Epithelial cell of esophagus (primary cell): ENCODE measurements at regions not wholly inside any gene's neighbourhood (a gene's known extent, or its start where the extent isn't known, plus 50 kb on each side); places are given as distances from the start of the nearest gene placed in this dataset.

Experiments
- DNase-seq: peaks from one replicate; pipeline ENCODE4 v3.0.0; 2010; ENCODE audit warnings: low read depth
- H3K4me3 ChIP-seq: 2 replicates; pipeline ENCODE4 v1.5.1; 2011; ENCODE audit warnings: mild to moderate bottlenecking, low read length, control low read depth
- TF ChIP-seq, protein P1 (sequence below): IDR thresholded peaks from 2 replicates; pipeline ENCODE4 v1.5.1; 2011; ENCODE audit warnings: low read depth, mild to moderate bottlenecking, low read length, control low read depth, inconsistent platforms; ENCODE audit not compliant: insufficient read depth; ENCODE audit errors: missing control alignments

DNA sequence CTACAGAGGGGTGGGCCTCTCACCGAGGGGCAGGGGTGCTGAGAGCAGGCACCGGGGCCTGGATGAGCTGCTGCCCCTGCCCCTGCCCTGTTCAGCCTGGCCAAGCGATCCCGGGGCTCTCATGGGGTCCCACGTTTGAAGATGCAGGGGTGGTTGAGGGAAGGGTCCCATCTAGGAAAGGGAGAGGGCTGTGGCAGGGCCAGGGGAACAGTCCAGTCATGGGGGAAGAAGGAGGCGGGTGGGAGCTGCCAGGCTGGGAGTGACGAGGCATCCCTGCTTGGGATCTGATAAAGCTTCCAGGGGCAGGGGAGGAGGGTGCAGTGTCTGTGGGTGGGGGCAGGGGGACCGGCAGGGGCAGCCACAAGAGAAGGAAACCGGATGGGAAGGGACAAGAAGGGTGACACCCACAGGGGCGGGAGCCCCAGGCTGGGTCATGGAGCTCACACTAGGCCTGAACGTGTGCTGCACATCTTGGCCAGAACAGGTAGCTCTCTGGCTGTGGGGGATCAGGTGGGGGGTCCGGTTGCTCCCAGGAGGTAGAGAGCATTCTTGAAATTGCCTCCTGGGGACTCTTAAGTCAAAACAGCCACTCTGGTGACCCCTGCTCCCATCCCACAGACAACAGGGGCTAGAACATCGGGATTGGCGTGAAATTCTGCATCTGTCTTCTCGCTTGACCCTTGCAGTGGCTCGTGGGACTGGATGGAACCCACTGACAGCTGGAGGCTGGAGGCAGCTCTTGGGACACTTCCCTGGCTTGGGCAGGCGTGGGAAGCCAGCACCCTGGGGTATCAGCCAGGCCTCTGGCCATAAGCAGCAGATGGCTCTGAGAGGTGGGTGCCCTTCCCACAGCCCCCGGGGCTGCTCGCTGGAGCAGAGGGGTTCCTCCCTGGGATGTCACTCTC is 58.0 kb upstream of the GATA5 start:
- TF ChIP-seq, protein P1, sequence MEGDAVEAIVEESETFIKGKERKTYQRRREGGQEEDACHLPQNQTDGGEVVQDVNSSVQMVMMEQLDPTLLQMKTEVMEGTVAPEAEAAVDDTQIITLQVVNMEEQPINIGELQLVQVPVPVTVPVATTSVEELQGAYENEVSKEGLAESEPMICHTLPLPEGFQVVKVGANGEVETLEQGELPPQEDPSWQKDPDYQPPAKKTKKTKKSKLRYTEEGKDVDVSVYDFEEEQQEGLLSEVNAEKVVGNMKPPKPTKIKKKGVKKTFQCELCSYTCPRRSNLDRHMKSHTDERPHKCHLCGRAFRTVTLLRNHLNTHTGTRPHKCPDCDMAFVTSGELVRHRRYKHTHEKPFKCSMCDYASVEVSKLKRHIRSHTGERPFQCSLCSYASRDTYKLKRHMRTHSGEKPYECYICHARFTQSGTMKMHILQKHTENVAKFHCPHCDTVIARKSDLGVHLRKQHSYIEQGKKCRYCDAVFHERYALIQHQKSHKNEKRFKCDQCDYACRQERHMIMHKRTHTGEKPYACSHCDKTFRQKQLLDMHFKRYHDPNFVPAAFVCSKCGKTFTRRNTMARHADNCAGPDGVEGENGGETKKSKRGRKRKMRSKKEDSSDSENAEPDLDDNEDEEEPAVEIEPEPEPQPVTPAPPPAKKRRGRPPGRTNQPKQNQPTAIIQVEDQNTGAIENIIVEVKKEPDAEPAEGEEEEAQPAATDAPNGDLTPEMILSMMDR = no peak

GRCh38 chr20:62534526-62535221 is 58.9 kb upstream of the GATA5 start:
- TF ChIP-seq, protein P1 = no peak
- no peak overlapping the region for H3K4me3 ChIP-seq

More for the DNA sequence above, 58.0 kb upstream of the GATA5 start:
- DNase-seq = no peak
- H3K4me3 ChIP-seq = no peak overlapping the region

DNA sequence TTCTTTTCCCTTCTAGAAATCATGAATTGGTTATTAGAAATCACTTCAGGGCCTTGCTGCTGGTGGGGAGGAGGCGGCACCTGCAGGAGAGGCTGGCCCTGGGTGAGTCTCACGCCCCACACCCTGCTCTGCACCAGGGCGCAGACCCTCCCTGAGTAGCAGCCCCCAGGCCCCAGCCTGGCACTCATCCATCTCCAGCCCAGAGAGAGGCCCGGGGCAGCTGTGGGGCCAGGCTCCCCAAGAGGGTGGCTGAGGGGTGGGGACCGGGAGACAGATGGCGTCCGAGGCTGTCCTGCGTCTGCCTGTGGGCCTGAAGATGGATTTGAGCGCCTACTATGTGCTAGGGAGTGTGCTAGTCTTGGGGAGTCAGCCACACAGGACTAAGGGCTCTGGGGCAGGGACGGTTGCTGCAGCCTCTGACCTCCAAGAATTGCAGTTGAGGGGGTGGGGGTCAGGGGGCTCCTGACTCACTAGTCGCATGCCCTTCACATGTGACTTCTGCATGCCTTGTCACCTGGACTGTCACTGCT is 59.6 kb upstream of the GATA5 start:
- TF ChIP-seq, protein P1 = no peak
- H3K4me3 ChIP-seq = no peak overlapping the region
- no peak for DNase-seq

More at GRCh38 chr20:62534526-62535221, 58.9 kb upstream of the GATA5 start:
- DNase-seq = no peak

DNA sequence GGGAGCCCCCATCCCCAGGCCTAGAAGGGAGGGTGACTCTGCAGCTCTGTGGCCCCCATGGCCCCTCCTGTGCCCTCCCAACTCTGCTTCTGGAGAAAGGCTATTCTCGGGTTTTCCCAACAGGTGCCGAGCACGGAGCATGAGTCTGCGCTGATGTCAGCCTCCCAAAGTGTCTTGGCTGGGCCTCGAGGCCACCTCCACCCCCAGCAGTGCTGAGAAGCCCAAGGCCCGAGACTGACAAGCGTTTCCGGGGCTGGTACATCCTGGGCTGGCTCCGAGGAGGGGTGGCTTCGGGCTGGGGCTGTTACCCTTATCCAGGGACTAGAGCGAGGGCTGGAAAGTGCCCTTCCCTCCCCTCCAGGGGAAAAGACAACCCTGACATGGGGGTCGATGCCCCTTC is 60.2 kb upstream of the GATA5 start:
- TF ChIP-seq, protein P1 = no peak
- no peak overlapping the region for H3K4me3 ChIP-seq

GRCh38 chr20:62536871-62537401 is 61.1 kb upstream of the GATA5 start:
- TF ChIP-seq, protein P1 = no peak
- no peak overlapping the region for H3K4me3 ChIP-seq
- DNase-seq = no peak

More for the DNA sequence above, 60.2 kb upstream of the GATA5 start:
- DNase-seq = no peak

DNA sequence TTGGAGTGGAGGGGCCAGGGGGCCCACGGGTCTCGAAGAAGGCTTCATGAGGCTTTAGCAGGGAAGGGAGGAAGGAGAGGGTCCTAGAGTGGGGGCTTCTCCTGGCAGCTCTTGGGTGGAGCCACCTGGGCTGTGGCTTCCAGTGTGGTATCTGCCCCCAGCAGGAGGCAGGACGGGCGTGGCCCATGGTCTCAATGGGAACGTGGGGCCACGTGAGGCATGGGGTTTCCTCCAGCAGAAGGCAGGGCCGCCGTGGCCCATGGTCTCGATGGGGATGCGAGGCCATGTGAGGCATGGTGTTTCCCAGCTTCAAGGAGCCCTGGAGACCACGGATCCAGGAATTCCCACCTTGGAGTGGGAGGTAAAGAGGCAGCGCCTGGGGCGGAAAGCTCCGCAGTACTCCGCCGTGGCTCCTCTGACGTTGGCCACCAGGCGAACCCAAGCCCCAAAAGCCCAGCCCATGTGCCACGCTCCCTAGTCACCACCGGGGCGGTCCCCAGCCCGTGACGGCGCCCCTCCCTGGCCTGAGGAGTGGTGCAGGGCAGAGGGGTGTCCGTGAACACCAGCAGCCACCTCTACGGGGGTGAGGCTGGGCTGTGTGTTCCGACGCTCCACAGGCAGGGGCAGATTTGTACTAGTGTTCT is 62.0 kb upstream of the GATA5 start:
- H3K4me3 ChIP-seq = no peak overlapping the region
- DNase-seq = no peak
- TF ChIP-seq, protein P1 = no peak
